Progenitor cell of endocrine pancreas (in vitro differentiated cells): ENCODE measurements at regions not wholly inside any gene's neighbourhood (a gene's known extent, or its start where the extent isn't known, plus 50 kb on each side); places are given as distances from the start of the nearest gene placed in this dataset.

ENCODE experiments used
- DNase-seq: peaks from one replicate; pipeline ENCODE4 v3.0.0; 2021; ENCODE audit warnings: low spot score; ENCODE audit not compliant: unreplicated experiment
- H3K27ac Mint-ChIP-seq: 2 replicates; pipeline ENCODE4 v1.8.0; 2021; ENCODE audit warnings: mild to moderate bottlenecking, moderate library complexity, mixed read lengths
- H3K27me3 Mint-ChIP-seq: 2 replicates; pipeline ENCODE4 v1.8.0; 2021; ENCODE audit warnings: mixed read lengths
- H3K36me3 Mint-ChIP-seq: 2 replicates; pipeline ENCODE4 v1.8.0; 2022; ENCODE audit warnings: mixed read lengths; ENCODE audit not compliant: insufficient read depth
- H3K4me1 Mint-ChIP-seq: 2 replicates; pipeline ENCODE4 v1.8.0; 2021; ENCODE audit warnings: low read depth, mixed read lengths
- H3K4me3 Mint-ChIP-seq: 2 replicates; pipeline ENCODE4 v1.8.0; 2021; ENCODE audit warnings: low read depth, mild to moderate bottlenecking, moderate library complexity, mixed read lengths
- H3K9me3 Mint-ChIP-seq: 2 replicates; pipeline ENCODE4 v1.8.0; 2021; ENCODE audit warnings: low read depth, mixed read lengths
- TF ChIP-seq, protein P1 (sequence below): fragments of 200-600 bp; sonication (generic); IDR thresholded peaks from one replicate; pipeline ENCODE4 v1.5.0; 2021; ENCODE audit warnings: antibody characterized with exemption, mild to moderate bottlenecking; ENCODE audit not compliant: unreplicated experiment

DNA sequence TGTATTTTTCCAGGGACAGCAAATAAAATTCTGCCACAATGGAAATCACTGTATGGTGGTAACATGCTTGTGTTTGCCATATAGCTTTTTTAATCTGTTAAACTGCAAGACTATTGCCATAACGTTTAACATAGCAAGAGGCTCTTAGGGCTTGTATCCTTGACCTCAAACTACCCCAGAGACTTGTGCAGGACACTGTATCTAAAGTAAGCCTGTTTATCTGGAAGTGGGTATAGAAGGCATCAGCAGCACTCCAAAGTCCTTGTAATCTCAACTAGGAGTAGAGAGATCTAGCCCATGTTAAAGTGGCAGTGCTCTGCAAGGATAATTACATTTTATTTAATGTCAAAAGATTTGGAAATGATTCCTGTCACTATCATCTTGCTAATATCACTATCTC, 1424.1 kb downstream of the CDH11 start:
- Mint-ChIP-seq H3K4me1 (peaks cover 32% of the 10 kb centered on the region), H3K27ac (peak overlapping the region; percentile 45), H3K27me3 (no peaks in the 10 kb centered on the region), H3K9me3 (peaks cover 7% of the 10 kb centered on the region), H3K36me3 (peaks cover 2% of the 10 kb centered on the region), H3K4me3 (no peak overlapping the region)
- TF ChIP-seq, protein P1, sequence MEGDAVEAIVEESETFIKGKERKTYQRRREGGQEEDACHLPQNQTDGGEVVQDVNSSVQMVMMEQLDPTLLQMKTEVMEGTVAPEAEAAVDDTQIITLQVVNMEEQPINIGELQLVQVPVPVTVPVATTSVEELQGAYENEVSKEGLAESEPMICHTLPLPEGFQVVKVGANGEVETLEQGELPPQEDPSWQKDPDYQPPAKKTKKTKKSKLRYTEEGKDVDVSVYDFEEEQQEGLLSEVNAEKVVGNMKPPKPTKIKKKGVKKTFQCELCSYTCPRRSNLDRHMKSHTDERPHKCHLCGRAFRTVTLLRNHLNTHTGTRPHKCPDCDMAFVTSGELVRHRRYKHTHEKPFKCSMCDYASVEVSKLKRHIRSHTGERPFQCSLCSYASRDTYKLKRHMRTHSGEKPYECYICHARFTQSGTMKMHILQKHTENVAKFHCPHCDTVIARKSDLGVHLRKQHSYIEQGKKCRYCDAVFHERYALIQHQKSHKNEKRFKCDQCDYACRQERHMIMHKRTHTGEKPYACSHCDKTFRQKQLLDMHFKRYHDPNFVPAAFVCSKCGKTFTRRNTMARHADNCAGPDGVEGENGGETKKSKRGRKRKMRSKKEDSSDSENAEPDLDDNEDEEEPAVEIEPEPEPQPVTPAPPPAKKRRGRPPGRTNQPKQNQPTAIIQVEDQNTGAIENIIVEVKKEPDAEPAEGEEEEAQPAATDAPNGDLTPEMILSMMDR: no peak
- no peak for DNase-seq

DNA sequence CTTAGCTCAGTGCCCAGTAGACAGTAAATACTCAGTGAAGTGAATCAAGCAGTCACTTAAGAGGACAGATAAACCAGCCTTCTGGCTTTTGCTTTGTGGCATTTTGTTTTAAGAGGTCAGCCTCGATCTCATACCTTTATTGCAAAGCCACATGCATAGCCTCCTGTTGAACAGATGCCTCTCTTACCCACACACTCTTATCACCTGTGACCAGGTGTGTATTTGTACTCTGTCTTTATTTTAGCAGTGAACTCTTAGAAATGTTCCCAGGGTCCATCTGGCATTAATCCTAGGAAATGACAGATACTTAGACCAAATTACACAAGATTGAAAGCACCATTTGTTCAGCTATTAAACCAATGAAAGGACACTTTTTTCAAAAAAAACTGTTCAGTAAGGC, 1426.5 kb downstream of the CDH11 start:
- Mint-ChIP-seq H3K9me3 (peaks cover 8% of the 10 kb centered on the region), H3K4me1 (peaks cover 22% of the 10 kb centered on the region), H3K36me3 (peaks cover 2% of the 10 kb centered on the region), H3K4me3 (no peak overlapping the region), H3K27me3 (no peaks in the 10 kb centered on the region), H3K27ac (peak overlapping the region; percentile 76)
- TF ChIP-seq, protein P1: no peak
- DNase-seq: no peak

DNA sequence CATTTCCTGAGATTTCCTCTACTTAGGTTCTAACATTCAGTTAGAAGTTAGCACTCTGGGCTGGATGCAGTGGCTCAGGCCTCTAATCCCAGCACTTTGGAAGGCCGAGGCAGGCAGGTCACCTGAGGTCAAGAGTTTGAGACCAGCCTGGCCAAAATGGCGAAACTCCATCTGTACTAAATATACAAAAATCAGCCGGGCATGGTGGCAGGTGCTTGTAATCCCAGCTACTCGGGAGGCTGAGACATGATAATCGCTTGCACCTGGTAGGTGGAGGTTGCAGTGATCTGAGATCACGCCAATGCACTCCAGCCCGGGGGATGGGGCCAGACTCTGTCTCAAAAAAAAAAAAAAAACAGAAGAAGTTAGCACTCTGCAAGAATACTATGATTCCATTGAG, 1430.9 kb downstream of the CDH11 start:
- H3K4me1 Mint-ChIP-seq: peaks cover 8% of the 10 kb centered on the region
- TF ChIP-seq, protein P1: no peak
- peaks cover 2% of the 10 kb centered on the region for H3K36me3 Mint-ChIP-seq
- no peaks in the 10 kb centered on the region for H3K27me3 Mint-ChIP-seq
- no peak overlapping the region for H3K27ac Mint-ChIP-seq
- peaks cover 19% of the 10 kb centered on the region for H3K9me3 Mint-ChIP-seq
- DNase-seq: no peak
- H3K4me3 Mint-ChIP-seq: no peak overlapping the region

DNA sequence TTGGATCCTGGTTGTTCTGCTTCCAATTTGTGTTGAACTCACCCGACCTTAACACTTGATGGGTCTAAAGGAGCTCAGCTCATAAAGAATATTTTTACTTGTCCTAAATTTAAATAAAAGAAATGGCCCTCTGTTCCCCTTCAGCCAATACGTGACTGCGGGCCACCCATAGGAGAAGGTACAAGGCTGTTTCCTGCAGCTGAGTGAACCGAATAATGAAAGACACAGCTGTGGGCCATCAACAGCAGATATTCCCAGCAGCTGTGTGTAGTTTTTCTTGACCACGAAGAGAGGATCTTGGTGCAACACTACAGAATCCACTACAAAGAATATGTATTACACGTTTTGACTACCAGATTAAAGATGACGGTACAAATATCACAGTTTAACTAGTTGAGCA, 1431.6 kb downstream of the CDH11 start:
- TF ChIP-seq, protein P1: no peak
- DNase-seq: no peak
- H3K27ac Mint-ChIP-seq: no peak overlapping the region
- peaks cover 19% of the 10 kb centered on the region for H3K9me3 Mint-ChIP-seq
- H3K4me1 Mint-ChIP-seq: peaks cover 4% of the 10 kb centered on the region
- peaks cover 2% of the 10 kb centered on the region for H3K36me3 Mint-ChIP-seq
- no peaks in the 10 kb centered on the region for H3K27me3 Mint-ChIP-seq
- no peak overlapping the region for H3K4me3 Mint-ChIP-seq

DNA sequence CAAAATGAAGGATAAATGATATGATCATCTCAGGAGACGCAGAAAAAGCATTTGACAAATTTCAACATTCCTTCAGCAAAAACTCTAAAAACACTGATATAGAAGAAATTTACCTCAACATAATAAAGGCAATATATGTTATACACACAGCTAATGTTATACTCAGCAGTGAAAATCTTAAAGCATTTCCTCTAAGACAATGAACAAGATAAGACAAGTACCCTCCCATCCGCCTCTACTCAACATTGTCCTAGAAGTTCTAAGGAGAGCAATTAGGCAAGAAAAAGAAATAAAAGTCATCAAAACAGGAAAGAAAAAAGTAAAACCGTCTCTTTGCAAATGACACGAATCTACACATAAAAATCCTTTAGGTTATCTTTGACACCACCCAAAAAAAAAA, 1432.8 kb downstream of the CDH11 start:
- no peak overlapping the region for H3K27ac Mint-ChIP-seq
- H3K27me3 Mint-ChIP-seq: no peaks in the 10 kb centered on the region
- DNase-seq: no peak
- H3K9me3 Mint-ChIP-seq: peaks cover 19% of the 10 kb centered on the region
- TF ChIP-seq, protein P1: no peak
- no peak overlapping the region for H3K4me3 Mint-ChIP-seq
- H3K4me1 Mint-ChIP-seq: no peaks in the 10 kb centered on the region
- peaks cover 2% of the 10 kb centered on the region for H3K36me3 Mint-ChIP-seq
